GM15510 (cell line): ENCODE measurements at regions not wholly inside any gene's neighbourhood (a gene's known extent, or its start where the extent isn't known, plus 50 kb on each side); places are given as distances from the start of the nearest gene placed in this dataset.

Experiments
- POLR2A ChIP-seq: IDR thresholded peaks from 3 replicates; pipeline ENCODE4 v1.6.1; 2011; ENCODE audit warnings: borderline replicate concordance; ENCODE audit not compliant: insufficient read length; ENCODE audit errors: extremely low read depth

DNA sequence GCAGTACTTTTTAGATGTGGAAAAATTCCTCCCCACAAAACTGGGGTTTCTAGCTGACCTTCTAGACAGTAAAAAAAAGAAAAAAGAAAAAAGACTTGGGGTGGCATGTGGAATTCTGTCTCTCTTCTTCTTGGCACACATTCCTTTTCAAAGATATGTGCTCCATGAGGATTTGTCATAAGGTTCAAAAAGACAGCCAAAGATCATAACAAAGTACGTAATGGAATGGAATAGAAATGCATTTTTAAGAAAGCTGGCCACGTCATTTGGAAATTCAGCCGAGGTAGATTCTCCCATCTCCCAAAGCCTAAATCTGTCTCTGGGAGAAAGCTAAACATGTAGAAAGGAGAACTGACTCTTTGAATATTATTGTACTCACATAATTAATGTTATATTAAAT lies 381.3 kb upstream of the NFE2L3 start:
- no peak for TF ChIP-seq POLR2A

DNA sequence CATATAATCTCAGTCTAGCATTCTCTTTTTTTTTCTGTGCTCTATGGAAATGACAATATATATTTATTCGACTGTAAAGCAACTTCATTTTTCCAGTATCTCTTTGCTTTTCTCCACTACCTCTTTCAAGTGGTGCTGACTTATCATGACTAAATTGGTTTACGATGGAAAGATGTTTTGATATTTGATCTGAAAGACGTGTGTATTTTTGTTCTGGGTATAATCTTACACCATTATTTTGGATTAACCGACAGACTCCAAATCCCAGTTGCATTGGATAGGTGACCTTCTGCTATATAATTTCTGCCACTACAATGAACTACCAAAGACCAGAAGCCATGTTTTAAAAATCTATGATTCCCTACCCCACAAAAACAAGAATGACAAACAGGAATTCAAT lies 380.5 kb upstream of the NFE2L3 start:
- TF ChIP-seq POLR2A, result no peak

DNA sequence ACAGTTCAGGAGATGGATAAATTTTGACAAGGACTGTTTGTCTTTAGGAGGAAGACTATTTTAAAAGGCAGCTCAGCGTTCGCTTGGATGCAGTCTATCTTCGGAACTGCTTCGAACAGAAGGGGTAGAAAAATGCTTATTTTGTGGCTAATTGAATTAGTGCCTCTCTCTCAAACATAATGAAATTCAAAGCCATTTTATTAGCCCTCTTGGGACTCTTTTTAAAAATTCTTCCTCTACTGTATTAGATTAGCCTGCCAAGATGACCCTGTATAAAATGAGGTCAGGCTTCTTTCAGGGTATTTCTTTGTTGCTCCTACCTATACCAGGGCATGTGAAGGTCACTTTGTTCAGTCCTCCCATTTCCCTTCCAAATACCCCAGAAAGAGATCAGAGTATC lies 379.2 kb upstream of the NFE2L3 start:
- TF ChIP-seq POLR2A, result no peak

DNA sequence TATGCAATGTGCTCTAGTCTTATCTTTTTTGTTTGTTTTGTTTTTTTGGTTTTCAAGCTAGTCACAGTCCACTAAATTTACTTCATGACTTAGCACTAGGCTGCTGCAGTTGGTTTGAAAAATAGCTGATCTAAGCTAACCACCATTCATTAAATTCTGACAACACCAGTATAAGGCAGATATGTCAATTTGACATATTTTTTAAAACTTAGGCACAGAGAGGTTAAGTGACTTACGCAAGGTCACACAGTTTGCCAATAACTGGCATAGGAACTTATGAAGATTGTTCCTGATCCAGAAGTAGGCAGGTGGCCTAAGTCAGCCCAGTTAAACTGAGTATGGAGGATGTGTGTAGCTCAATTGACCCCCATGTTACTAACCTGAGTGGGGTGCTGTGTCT lies 377.3 kb upstream of the NFE2L3 start:
- no peak for TF ChIP-seq POLR2A

DNA sequence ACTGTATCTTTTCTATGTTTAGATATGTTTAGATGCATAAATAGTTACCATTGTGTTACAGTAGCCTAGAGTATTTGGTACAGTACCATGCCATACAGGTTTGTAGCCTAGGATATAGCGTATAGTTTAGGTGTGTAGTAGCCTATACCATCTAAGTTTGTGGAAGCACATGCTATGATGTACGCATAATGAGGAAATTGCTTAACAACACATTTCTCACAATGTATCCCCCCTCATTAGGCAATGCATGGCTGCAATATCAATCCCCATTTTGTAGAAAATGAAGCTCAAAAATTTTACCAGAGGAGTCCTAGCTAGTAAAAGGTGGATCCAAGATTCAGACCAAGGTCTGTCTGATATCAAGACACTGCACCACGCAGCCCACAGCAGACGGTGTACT lies 376.4 kb upstream of the NFE2L3 start:
- TF ChIP-seq POLR2A, result no peak

DNA sequence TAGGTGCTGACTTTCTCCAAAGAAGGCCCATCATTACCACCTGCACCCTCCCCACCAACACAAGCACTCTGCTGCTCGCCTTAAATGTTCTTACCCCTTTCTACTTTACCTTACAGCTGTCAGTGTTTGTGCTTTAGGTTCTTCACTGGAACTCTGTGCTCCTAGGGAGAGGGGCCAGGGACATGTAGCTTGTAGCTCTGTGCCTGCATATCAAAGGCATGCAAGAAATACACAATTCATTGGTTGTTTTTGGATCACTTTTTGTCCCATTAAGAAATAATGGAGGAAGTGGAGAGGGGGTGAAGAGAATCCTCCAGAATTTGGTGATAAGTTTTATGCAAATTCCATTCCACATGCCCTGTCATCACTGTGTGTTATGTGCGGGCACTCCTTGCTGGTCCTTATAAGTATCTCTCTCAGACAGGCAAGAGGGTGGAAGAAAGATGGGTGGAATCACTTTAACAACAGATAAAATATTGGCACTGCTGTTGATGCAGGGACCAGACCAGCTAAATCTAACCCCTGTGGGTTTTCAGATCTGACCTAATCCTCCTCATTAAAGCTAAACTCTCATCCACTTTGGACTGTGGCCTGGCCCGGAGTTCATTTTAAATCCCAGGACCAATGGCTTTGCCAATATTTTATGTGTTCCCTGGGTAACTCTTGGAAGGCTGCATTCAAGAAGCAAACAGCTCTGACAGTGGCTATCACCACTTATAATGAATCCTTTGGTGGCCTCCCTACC lies 375.8 kb upstream of the NFE2L3 start:
- TF ChIP-seq POLR2A, result no peak

DNA sequence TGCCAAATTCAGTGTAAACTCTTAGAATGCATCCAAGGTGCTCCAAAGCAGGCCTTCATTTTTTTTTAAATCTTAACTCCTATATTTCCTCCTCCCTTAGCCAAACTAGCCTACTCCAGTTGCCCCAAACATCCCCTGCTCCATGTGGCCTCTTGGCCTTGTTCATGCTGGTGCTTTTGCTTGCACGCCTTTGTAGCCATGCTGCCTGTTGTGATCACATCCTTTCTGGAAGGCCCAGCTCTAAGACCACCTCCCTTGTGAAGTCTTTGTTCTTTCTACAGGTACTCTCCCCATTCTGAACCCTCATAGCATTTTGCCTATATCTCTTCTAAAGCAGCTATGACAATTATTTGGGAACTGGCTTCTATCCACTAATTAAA lies 375.3 kb upstream of the NFE2L3 start:
- TF ChIP-seq POLR2A, result no peak

DNA sequence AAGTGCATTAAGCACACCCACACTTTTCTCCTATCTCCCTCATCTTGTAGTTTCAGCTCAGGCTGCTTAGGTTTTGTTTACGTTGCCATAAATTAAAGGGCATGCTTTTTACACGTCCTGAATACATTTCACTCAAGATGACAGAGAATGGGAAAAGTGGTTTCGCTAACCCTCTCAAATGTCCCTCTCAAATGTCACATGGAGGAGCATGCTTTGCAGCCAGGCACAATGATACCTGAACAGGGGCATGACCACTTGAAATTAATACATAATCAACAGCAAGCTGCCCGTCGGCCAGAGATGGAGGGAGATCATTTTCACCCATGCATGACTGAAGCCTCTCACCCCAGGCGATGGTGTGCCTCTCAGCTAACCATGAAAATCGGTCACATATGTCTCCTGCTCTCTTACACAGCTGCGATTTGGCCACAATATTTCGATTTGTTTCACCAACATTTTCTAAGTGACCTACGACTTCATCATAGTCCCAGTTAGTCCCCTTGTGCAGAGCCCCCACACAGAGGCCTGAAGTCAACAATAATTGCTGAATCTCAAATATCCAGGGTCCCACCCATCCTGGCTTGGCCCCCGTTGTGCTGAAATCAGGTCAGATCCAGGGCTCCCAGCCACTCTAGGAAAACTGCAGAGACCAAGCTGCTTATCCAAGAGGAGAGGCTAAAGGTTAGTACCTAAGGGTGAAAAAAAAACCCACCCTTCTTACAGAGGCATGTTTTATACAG lies 373.9 kb upstream of the NFE2L3 start:
- no peak for TF ChIP-seq POLR2A

DNA sequence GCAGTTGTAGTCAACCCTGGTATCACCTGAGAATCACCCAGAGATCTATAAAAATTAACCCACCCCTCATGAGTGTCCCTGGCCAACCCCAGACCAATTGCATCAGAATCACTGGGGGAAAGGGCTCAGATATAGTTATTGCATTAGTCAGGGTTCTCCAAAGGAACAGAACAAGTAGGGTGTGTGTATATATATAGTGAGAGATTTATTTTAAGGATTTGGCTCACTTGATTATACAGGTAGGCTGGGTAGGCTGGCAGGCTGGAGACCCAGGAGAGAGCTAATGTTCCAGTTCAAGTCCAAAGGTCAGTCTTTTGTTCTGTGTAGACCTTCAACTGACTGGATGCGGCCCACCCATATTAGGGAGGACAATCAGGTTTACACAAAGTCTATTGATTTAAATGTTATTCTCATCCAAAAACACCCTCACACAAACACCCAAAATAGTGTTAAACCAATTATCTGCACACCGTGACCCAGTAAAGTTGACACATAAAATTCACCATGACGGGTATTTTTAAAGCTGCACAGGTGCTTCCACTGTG lies 372.9 kb upstream of the NFE2L3 start:
- TF ChIP-seq POLR2A, result no peak

DNA sequence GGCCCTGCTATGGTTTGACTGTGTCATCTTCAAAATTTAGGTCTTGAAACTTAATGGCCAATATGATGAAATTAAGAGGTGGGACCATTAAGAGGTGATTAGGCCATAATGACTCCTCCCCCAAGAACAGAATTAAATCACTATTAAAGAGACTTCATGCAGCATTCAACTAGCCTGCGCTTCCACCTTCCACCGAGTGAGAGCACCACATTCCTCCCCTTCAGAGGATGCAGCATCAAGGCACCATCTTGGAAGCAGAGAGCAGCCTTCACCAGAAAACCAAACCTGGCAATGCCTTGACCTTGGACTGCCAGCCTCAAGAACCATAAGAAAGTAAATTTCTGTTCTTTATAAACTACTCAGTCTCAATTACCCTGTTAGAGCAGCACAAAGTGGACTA lies 371.1 kb upstream of the NFE2L3 start:
- no peak for TF ChIP-seq POLR2A

DNA sequence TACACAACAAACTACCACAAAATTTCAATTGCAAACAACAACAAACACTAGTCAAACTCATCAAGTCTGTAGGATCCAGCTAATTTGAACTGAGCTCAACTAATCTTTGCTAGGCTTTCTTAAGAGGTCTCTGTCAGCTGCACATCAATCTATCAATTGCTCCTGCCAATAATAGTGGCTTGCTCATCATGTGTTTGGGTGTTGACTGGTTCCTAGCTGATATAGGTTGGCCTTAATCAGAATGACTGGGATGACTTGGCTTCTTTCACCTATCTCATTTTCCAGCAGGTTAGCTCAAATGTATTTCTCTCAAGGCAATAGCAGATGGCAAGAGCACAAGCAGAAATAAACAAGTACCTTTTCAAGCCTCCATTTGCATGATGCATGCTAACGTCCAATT lies 370.3 kb upstream of the NFE2L3 start:
- TF ChIP-seq POLR2A, result no peak

DNA sequence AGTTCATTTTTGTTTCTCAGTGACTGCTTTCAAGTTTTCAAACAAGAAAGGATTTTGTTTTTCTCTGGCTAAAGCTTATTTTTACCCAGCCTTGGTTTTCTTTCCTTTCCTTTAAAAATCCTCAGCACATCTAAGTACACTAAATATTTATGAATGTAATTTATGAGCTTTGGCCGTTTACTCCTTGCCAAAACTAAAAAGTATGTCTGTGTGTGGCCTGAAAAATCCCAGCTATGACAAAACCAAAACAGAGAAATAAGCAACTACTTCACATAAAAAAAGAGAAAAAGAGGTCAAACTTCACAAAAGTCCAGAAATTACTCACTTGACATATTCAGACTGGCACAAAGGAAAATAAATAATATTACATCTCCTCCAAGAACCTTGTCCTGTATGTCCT lies 365.1 kb upstream of the NFE2L3 start:
- no peak for TF ChIP-seq POLR2A

DNA sequence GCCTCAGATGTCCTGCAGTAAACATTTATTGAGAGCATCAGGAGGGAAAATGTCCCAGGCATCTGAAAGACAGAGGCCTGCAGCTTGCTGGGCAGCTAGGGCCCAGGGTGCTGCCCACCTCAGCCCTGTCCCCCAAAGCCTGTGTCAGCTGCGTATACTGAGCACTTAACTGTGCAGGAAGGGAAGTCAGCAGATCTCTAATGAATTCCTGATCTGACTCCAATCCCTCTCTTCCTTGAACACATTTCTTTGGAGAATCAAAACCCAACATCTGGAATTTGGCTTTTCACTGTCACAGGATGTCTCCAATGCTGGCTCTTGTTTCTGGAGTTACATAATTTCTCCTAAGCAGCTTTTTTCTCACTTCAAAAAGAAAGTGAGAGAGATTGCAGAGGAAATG lies 364.7 kb upstream of the NFE2L3 start:
- TF ChIP-seq POLR2A, result no peak

DNA sequence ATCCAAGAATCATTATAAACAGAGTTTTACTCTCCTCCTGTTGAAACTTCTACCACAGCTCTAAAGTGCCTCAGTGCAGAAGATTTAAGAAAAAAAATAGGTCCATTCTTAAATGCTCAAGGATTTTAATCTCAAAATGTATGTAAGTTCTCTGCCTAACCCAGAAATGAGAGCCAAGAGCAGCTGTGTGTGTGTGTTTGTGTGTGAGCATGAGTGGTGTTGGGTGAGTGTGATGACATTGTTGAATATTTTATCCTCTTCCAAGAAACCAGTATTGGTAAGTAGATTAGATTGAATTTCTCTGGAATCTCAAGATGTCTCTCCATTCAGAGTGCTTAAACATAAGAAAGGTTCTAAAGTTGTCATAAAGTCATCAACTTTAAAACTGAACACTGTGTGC lies 363.6 kb upstream of the NFE2L3 start:
- TF ChIP-seq POLR2A, result no peak

DNA sequence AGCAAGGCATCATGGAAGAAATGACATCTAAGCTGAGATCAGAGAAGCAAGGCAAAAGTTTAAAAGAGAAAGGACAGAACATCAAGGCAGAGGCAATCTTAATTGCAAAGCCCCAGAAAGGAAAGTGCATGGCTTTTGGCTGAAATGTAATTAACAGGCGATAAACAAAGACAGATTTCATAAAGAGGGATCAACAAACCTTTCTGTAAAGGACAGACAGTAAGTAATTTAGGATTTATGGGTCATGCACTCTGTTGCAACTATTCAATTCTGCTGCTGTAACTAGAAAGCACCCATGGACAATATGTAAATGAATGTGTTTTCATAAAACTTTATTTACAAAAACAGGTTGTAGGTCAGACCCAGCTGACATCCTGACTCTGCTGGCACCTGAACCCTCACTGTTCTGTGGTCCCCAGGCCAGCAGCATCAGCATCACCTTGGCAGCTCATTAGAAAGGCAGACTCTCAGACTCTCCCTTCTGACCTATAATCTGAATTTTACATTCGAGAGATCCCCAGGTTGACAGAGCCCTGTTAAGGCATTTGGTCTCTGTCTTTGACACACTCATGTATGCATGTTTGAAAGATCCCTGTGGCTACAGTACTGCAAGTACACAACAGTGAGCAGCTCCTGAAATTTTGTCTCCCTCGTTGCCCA lies 362.9 kb upstream of the NFE2L3 start:
- no peak for TF ChIP-seq POLR2A

DNA sequence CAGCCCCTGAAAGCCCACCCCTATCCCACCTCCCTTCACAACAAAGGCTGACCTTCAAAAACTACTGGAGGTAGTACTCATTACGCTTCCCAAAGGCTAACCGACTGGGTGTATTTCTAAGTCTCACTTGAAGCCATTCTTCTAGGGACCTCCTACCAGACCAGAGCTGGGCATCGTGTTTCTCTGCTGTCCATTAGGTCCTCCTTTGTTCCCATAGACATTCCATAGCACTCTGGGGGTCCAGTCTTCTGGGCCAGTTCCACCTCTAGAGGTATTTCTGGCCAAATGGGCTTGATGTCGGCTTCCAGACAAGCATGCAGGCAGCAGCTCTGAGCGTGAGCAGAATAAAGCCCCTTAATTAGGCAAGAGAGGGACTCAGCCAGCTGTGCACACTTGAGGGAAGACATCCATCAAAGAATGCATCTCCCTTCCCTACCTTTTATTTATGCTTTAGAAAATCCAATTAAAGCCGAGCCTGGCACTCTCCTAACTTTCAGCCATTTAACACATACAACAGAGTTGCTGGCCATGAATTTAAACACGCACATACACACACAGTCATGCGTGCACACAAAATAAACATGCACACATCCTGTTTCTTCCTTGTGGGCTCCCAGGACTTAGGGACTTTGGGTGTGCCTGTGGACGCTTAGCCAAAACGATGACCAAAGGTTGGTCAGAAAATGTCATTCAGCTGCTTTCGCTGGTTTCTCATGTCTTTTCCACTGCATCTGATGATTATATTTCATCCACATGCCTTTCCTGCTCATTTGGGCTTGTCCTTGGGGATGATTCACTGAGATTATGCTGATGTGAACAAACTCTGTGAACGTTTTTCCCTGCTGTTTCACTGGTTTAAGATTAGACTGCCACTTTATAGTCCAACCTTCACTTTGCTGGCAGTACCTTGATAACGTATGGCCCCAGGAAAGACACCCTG lies 362.0 kb upstream of the NFE2L3 start:
- no peak for TF ChIP-seq POLR2A

DNA sequence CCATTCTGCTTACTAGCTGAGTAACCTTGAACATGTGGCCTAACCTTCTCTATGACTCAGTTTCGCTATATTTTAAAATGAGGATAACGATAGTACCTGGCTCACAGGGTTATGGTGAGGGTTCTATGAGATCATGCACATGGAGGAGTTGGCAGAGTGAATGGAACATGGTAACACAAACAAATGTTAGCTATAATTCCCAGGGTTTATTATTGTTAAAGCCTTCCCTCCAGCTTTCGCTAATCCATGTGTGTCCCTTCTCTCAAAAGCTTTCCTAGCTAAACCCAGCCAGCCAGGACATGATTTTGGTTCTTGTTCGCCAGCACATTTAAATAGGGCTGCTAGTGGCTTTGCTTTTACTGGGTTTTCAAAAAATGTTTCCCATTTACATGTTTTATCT lies 361.0 kb upstream of the NFE2L3 start:
- no peak for TF ChIP-seq POLR2A
